ENCODE measurements at regions not wholly inside any gene's neighbourhood (a gene's known extent, or its start where the extent isn't known, plus 50 kb on each side); places are given as distances from the start of the nearest gene placed in this dataset.

DNA sequence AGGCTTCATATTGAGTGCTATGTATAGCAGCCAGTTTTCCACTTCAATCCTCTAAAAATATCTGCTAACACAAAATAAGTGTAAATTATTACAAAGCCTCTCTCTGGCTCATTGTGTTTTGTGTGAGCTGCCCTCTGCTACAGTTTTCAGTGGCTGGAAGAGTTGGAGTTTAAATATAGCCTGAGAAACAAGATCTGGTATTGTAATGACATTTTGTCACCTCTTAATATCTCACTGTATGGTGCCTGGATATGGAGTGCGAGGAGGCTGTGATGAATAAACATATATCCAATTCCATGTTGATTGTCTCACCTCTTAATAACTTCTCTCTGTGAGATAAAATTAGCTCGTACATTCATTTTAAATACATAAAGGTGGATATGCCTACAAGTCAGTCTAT lies 269.7 kb downstream of the FLRT2 start:
- no peak for DNase-seq

DNA sequence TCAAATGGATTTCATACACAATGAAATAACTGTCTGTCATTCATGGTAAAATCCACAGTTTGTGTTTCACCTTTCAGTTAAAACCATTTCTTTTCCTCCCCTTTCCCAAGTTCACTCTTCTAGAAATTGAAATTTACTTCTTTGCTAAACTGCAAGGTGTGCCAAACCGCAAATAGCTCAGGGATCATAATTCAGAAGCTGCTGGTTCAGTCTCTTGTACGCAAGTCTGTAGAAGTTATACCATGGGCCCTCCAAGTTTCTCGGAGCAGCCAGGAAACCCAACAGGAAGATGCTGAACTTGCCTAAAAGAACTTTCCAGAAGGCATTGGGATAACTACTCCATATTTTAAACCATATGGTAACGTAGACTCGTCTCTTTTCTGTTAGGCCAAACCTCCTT lies 268.9 kb downstream of the FLRT2 start:
- no peak for DNase-seq

DNA sequence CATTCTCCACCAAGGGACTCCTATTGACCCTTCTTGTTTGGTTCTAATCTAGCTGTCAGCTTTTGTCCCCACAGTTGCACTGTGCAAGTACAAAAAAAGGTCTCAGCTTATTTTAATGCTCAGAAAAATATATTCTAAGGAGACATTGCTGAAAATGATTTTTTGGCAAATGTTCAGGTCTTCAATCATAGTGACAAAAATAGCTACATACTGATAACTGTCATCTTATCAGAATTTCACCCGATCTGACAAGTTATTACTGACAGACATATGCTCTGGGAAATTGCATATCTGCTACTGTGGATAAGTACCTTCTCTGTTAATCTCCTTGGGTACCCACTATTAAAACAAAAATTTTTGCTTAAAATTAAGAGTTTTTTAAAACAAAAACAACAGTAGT lies 263.6 kb downstream of the FLRT2 start:
- no peak for DNase-seq

GRCh38 chr14:85789506-85789905 lies 259.6 kb downstream of the FLRT2 start:
- DNase-seq = no peak

- no peak for DNase-seq
Measured at GRCh38 chr14:85788470-85789233, 258.7 kb downstream of the FLRT2 start.

DNA sequence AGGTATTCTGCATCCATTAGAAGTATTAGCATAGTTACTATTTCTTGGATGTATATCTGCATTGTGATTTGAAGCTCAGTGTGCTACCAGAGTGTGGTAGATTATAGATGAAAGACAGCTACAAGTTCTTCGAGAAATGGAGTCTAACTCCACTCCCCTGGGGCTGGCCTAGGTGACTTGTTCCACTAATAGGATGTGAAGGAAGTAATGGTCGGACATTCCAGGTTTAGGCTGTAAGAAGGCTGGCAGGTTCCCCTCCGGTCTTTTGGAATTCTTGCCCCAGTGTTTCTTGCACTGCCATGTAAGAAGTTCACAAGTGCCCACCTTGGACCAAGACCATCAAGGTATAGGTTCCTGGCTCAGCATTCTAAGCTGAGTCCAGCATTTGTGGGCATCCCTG lies 236.4 kb downstream of the FLRT2 start:
- no peak for DNase-seq

DNA sequence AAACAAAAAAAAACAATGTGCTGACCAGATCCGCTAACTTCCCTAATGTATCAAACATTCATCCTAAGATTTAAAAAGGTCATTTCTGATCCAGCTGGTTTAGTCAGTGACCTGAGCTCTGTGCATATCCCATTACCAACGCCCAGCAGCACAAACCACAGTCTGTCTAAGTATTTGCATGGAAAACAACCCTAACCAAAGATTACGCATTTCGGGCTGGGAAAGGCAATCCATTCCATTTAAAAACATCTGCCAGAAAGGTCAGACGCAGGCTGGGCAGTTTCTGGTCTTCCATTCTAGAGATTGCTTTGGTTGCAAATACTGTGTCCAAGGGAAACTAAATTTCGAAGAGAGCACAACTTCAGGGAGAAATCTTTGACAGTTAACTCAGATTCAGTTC lies 234.9 kb downstream of the FLRT2 start:
- DNase-seq = no peak

- no peak for DNase-seq
Measured at GRCh38 chr14:85762526-85762925, 232.6 kb downstream of the FLRT2 start.

DNA sequence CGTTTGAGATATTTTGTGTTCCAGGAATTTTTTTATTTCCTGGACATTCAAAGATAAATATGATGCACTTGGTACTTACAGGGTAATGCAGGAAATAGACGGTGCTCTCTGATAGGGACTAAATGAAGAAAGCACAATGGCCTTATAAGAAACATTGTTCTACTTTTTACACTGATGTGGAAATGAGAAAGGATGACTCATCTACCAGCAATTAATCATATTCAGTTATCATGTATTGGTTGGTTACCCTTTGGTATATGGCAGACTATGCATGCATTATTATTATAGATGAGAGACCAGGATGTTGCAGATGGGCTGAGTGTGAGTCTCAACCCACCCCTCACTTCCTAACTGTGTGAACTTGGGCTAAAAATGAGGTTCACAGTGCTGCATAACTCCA lies 222.2 kb downstream of the FLRT2 start:
- no peak for DNase-seq

DNA sequence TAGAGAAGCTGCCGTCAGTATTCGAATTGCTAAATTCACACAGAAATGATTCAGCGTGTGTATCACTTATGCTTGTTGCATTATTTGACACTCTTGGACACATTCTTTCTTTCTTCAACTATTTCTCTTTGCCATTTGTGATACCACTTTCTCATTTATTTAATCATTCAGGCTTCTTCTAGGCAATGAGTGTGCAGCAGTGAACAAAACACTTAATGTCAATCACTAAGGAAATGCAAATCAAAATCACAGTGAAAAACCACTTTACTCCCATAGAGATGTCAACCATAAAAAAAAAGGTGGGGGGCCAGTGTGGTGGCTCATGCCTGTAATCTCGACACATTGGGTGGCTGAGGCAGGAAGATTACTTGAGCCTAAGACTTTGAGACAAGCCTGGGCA lies 214.6 kb downstream of the FLRT2 start:
- no peak for DNase-seq

GRCh38 chr14:85732031-85732430 lies 202.1 kb downstream of the FLRT2 start:
- DNase-seq = no peak

GRCh38 chr14:85731186-85731585 lies 201.2 kb downstream of the FLRT2 start:
- no peak for DNase-seq

- no peak for DNase-seq
Measured at GRCh38 chr14:85728476-85729065, 198.6 kb downstream of the FLRT2 start.

DNA sequence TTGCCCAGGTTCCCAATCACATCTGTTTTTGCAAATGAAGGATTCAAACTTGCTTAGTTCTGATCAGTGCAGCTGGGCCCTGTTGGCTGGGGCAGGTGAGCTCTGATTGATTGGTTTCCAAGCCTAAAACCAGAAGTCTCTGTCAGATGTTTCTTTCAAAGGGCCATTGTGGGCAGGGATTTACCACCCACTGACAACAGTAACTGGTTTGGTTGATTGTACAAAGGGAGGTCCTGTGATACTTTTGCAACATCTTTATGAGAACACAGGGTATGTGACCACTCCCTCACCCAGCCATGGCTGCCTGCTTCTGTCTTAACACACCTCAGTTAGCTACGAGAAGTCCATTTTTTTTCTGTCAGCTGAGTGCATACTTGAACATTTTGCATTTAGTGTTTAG lies 184.1 kb downstream of the FLRT2 start:
- no peak for DNase-seq

- DNase-seq = no peak
Measured at GRCh38 chr14:85711620-85712019, 181.7 kb downstream of the FLRT2 start.

Measured in CD4-positive, alpha-beta T cell treated with Interleukin-12 subunit alpha and Interleukin-12 subunit beta, for 1 hour (primary cell).